Left renal cortex interstitium (tissue), 4 donors: ENCODE measurements at regions not wholly inside any gene's neighbourhood (a gene's known extent, or its start where the extent isn't known, plus 50 kb on each side); places are given as distances from the start of the nearest gene placed in this dataset.

Experiments used
- DNase-seq, 4 donors: peaks; one replicate each; pipeline ENCODE4 v3.0.0-alpha.2; 2013; ENCODE audit warnings: low read depth in 4 of 4, low spot score in 2 of 4, missing footprints in 1 of 4

DNA sequence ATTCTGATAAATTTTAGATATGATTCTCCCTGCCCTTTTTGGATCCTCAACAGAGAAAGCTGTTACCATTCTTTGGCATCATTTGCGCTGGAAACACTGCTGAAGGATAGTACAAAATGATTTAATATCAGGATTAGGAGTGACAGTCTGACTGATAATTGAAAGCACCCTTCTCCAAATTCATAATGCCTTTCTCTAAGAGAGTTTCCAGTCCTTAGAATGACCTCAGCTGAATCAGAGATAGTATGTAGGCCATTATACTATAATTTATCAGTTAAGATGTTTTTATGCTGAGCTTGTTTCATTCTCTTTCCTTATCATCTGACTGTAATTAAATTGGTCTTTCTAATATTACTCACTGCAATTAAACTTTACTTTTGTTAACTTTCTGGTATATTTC is 166.7 kb downstream of the ZNF326 start:
- DNase-seq: no peak

DNA sequence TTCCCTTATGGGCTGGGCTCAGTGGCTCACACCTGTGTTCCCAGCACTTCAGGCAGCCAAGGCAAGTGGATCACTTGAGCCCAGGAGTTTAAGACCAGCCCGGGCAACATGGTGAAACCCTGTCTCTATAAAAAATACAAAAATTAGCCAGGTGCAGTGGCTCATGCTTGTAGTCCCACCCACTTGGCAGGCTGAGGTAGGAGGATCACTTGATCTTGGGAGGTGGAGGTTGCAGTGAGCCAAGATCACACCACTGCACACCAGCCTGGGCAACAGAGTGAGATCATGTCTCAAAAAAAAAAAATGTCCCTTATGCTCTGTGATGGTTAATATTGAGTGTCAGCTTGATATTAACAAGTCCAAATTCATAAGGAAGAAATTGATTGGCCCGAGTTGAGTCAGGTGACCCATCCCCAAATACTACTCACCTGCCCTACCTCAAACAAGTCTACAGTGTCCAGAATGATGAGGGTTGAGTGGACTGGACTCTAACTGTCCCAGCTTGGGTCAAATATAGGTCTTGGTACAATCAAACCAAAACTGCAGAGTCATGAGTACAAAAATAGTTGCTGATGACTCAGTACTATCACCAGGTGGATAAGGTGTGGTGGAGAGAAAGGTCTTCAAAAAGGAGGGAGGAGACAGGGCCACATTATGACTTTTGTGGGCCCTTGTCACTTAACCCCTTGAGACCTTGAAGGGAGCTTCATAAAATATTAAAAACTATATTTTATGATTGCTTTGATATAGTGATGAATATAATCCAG is 161.0 kb downstream of the ZNF326 start:
- DNase-seq: no peak

DNA sequence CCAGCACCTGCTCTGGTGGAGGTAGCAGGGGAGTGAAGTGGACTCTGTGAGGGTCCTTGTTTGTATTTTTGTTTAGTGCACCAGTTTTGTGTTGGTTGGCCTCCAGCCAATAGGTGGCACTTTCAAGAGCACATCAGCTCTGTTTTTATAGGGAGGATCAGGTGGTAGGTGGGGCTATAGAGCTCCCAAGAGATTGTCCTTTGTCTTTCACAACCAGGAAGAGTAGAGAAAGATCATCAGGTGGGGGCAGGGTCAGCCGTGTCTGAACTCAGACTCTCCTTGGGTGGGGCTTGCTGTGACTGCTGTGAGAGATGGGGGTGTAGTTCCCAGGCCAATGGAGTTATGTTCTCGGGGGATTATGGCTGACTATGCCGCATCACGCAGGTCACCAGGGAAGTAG is 159.8 kb downstream of the ZNF326 start:
- DNase-seq: no peak

DNA sequence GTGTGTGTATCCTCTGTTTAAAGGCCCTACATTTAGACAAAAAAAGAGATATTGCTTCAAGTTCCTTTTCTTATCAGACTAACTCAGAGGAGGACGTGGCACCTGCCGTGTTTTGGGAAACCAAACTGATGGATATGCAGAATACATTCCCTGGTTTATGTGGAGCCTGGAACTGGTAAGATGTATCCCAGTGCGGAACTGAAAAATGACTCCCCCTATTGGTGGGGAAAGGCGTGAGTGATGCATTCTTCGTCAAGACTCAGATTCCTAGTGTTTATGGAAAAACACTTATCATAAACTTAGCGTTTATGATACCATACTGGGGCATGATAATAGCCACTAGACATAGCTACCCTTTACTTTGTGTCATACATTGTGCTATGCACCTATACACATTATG is 154.2 kb downstream of the ZNF326 start:
- no peak for DNase-seq

DNA sequence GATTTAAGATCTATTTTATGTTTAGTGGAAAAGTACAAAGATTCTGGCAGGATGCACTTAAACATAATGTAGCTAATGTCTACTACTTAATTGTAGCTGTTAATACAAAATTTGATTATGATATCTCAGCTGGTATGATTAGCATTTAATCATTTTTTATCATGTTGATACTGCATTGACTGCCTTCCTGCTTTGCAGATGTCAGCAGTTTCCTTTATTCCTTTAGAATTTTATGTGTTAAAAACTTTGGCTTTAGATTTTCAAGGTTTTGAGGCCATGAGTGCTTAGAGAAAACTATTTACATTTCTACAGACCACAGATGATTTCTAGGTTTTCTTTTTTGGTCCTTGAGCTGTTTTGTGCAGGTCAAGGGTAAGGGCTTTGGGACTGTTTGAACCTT is 152.2 kb downstream of the ZNF326 start:
- DNase-seq: no peak

DNA sequence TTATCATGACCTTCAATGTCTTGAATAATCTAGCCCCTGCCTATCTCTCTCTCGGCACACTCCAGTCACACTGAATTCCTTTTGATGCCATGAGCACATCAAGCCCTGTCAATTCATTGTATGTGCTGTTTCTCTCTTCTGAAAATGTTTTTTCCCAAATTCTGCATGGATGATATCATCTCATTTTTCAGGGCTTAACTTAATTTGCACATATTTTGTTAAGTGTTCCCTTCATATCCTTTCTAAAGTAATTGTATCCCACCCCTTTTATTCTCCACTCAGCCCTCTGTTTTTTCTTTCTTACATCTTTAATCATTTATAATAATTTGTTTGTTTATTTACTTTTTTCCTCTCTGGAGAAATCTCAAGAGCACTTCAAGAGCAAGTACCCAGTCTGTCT is 149.9 kb downstream of the ZNF326 start:
- DNase-seq: no peak

DNA sequence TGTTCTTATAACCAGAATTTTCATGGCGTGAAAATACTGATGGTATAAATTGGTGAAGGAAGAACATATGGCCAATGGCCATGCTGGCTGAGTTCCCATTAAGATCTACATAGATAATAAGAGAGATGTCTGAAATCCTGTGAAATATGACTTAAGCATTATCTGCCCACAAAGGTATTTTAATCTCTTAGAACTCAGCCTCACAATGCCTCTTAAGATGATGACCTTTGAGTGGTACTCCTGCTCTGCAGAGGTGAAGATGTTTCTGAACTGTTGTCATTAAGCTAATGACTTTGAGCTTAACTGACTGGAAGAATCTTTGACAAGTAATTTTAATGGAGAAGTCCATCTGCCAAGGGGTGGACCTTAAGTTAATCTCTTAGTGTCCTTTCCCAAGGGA is 148.7 kb downstream of the ZNF326 start:
- DNase-seq: no peak

DNA sequence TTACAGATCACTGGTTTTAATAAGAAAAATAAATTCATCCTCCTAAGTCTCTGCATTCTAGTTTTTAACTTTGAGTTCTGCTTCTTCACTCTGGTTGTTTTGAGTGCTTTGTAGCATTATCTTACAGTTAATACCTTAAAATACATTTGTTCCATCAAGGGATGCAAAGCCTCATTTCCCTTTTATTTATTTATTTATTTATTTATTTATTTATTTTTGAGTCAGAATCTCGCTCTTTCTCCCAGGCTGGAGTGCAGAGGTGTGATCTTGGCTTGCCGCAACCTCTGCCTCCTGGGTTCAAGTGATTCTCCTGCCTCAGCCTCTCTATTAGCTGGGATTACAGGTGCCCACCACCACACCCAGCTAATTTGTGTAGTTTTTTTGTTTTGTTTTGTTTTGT is 147.8 kb downstream of the ZNF326 start:
- DNase-seq: no peak

DNA sequence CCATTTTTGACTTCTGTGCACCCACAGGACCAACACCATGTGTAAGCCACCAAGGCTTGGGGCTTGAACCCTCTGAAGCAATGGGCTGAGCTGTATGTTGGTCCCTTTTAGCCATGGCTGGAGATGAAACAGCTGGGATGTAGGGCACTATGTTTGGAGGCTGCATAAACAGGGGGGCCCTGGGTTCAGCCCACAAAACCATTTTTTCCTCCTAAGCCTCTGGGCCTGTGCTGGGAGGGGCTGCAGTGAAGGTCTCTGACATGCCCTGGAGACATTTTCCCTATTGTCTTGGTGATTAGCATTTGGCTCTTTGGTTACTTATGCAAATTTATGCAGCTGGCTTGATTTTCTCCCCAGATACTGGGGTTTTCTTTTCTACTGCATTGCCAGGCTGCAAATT is 144.9 kb downstream of the ZNF326 start:
- DNase-seq: no peak

DNA sequence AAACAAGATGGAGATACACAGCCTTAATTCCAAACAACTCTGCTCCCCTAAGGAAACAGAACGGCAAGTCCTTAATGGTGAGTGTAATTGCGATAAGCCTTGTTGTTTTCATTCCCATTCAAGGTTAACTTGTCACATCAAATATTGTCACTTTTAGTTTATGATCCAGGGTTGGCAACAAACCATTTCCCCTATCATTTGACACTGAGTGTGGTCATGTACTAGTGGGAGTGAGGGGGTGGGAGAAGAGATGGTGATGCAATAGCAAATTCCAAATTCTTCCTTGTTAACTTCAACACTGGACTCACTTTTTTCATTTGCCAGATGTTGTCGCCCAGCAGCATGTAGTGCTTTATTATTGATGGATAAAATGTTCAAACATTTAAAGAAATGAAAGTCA is 140.4 kb downstream of the ZNF326 start:
- DNase-seq: no peak

DNA sequence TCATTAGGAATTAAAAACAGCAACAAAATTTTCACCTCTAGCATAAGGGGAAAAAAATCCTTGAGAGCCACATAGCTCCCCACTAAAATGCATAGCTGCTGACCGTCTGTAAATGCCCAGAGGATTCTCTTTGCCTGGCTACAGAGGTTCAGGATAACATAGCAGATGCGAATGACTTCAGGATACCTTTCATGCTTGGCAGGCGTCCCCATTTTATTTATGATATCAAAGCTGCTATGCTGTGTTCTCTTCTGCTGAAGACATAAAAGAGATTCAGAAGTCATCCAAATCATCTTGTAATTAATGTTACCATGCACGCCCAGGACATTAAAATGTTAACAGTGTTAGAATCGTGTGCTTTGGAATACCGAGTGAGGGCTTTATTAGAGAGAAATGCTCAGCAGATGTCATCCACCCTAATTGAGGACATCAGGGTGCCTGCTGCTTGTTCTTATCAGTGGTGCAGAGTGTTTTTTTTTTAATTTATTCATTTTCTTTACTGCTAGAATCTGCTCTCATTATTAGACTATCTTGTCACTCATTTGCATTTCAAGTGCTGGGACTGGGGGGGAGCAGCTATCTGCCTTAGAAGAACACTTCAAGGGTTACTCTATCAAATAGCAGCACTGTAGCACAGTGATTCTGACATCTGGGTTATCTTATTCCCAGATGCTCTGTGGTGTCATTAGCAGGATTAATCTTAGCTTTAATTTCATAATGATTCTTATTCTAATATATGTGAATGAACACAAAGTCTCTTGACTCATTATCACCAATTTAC is 139.5 kb downstream of the ZNF326 start:
- no peak for DNase-seq

DNA sequence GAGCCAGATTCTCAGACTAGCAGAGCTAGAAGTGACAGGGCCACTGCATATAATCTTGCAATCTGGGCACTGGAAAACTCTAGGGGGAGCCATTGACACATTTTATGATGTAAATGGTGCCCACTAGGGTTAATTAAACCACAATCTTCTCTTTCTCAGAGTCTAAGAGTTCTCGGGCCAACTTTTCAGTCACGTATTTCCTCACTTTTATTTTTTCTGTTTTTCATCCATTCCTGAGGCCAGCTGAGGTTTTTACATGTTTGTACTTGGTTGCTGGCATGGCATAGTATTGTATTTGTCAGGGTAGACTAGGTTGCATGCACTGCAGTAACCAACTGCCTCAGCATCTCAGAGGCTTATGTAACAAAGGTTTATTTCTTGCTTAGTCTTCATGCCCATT is 138.2 kb downstream of the ZNF326 start:
- peak in 2 of 4 donors; percentile 4 to 31 for DNase-seq

DNA sequence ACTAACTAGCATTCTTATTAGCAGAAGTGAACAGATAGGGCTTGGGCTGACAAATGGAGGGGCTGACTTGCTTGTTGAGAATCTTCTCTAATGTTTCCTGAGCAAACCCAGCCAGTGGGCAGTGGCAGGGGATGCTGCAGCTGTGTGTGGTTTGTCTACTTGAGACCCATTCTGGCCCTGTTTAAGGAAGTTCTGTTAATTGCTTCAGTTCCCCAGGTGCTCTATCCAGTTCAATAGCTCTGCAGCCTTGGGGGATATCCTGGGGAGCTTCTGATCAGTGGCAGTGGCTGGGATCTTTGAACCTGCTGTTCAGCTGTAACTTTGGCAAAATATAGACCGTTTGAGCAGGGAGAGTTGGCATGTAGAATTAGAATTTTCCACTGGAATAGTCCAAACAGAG is 137.4 kb downstream of the ZNF326 start:
- no peak for DNase-seq

DNA sequence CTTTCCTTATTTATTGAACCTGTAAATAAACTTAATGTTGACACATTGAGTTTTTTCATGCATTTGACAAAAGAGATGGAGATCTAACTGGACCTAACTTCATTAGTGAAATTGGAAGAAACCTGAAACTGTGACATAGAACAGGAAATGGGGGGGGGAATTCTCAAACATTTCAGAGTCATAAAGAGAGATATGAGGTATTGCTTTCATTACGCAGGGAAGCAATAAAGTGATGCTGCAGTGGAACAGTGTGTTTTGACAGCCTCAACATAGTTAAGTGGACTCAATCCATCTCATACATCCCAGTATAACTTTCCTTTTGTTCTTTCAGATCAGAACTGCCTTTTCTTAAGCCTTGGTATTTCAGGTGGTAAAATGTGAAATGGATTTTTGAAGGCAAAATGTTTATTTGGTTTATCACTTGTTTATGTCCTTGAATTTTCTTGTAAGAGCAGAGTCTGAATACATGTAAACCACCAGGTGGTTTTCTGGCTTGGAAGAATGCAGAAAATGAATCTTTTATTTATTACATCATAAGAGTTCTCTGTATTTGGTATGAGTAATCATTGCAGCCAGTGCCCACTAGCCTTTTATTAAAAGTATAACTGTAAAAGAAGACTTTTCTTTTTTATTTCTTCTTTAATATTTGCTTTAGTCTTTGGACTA is 132.5 kb downstream of the ZNF326 start:
- no peak for DNase-seq

DNA sequence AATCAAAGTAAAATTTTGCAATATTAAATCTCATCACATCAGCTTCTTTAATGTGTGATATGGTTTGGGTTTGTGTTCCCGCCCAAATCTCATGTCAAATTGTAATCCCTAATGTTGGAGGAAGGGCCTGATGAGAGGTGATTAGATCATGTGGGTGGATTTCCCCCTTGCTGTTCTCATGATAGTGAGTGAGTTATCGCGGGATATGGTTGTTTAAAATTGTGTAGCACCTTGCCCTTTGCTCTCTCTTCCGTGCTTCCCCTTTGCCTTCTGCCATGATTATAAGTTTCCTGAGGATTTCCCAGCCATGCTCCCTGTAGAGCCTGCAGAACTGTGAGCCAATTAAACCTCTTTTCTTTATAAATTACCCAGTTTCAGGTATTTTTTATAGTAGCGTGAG is 131.9 kb downstream of the ZNF326 start:
- no peak for DNase-seq

DNA sequence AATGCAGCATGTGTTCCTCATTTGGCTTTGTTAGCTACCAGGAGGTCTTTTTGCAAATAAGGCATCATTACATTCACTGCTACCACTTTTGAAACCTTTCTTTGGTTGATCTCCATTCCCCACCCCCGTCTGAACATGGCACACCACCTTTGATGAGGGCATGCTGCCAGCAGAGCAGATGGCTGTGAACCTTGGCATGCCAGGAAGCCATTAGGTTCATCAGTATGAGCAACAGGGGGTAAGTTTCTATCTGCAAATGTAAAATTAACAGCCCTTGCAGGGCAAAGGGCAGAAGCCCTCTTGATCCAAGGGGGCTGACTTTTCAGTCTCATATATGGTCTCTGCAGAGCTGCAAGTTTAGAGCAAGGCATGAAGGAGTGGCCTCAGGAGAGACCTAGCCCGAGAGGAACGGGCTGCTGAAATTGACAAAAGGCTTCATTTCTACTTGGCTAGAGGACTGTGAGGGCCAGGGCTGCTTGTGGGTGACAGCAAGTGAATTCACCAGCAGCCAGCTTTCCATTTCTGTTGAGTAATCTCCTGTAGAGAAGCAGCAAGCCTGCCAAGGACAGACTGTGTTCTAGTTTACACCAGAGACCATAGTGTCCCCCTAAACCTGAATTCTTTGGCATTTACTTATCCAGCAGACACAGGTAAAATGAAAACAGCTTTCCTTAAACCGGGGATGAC is 127.9 kb downstream of the ZNF326 start:
- no peak for DNase-seq

DNA sequence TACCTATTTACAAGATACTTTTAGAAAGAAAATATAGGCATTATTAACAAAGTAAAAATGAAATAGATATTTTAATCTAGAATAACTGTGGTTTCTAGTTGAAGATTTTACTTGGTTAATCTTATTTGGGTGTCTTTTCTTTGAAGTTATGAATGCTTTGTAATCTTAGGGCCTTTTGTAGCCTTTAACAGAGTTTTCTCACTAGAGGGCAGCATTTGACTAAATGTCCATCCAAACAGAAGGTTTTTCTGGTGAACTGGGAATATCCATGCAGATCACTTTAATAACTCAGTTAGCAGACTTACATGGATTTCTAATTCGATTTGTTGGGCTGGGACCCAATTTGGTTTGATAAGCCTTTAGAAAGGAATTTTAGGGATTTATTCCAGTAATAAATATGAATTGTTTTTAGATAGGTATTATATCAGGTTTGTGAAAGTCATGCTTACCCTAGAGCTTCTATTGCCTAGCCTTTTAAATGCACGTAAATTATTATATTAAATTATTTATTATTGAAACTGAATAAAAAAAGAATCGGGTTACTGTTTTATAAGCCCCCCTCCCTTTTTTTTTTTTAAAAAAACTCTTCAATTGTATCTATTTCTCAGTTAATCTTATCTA is 119.7 kb downstream of the ZNF326 start:
- DNase-seq: peak in 1 of 4 donors; percentile 46

DNA sequence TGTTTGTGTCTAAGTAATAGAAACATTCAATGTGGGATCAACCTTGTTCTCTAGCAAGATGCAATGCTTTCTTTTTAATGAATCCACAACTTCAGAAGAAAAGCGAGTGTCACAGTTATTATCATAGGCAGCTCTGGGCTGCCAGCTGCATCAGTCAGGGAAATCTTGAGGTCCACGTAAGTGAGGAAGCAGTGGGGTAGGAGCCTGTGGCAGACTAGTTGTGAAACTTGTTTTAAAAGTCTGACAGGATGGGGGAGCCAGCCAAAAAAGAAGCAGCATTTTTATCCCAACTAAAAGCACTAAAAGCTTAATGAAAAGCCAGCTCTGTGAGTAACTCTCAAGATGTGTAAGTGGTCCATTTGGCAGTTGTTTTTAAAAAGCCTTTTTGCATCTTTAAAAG is 113.1 kb downstream of the ZNF326 start:
- DNase-seq: no peak

DNA sequence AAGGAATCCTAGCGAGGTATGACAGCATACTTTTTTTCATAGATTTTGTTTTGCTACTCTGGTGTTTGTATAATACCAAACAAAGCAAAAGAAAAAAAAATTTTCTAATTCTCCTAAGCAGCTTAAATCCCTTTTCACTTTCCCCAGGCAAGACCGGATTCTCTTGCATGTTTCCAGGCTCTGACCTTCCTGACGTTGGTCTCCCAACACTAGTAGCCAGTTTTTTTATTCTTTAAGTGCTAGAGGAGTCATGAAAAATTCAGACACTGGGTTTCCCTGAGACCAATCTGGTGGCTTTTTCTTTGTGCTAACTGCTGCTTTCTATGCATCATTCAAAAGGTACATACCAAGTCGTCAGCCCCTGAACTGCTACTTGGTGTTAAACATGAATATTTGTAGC is 111.4 kb downstream of the ZNF326 start:
- no peak for DNase-seq

DNA sequence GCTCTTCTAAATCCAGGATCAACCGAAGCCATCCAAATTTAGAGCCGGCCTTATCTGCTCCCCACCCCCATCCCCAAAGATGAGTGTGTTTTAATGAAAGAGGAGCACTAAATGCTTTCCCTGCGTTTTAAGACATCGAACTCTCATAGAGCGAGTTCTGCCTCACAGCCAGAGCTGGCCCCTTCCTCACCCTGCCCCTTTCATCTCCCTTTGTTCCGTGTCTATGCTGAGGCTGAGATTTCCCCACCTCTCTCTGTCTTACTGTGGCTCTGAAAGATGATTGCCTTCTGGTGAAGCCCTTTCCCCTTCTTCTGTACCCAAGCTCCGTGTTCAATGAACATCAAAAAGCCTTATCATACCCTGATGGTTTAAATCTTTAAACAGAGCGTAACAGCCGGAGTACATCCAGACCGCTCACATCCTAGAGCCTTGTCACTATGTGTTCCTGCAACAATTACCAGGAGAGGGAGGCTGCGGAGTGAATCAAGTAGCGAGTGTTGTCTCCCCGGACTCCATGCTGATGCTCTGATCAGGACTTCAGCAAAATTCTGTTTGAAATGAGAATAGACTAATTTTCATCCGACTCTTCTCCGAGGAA is 110.1 kb downstream of the ZNF326 start:
- DNase-seq: no peak
